ENCODE measurements at regions not wholly inside any gene's neighbourhood (a gene's known extent, or its start where the extent isn't known, plus 50 kb on each side); places are given as distances from the start of the nearest gene placed in this dataset.
"Not testable (repeated sequence)": the region's sequence is repeated elsewhere in the genome, so short reads cannot be mapped to it uniquely, and the experiment has no call there.

DNA sequence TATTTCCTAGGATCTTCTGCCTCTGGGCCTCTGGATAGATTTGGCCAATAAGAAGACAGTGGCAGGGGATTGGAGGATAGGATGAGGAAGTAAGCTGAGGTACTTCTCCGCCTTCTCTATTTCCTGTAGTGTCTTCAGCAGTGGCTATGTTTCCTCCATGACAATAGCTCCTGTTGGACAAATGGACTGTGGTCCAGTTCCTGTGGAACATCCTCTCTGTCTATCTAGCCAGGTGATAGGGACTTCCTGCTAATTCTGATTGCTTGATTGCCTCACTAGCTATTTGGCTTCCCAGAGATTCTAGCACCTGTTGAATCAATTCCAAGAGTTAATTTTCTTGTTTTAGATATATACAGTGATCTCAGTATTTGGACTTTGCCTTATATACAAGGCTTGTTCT is 456.2 kb upstream of the NECTIN3 start:
- DNase-seq (ENCODE audit: low spot score) = no peak

DNA sequence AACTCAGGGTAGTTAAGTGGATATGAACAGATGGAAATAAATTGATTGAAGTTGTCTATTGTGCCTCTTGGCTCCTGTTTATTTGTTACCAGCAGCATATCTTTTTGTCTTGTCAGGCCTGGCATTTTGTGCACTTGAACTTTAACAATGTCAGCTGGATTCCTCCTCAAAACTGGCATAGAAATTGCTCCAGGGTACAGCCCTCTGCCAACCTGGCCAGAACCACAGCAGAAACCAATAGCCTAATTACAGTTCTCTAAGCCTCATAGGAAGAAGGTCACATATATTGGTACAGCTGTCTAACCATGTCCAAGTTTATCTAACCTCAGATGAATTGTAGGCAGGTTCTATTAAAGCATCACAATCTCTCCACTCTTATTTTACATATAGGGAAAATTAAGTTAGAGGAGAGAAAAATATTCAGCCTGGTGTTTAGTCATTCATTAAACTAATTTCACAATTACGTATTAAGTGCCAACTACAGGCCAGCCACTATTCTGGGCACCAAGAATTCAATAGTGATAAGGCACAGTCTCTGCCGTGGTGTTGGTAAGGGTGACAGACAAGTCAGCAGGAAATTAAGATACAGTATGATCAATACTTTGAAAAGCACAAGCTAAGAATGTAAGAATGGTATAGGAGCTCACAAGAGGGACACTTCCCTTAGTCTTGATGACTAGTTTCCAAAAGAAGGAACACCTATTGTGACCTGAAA is 452.9 kb upstream of the NECTIN3 start:
- no peak for DNase-seq (ENCODE audit: low spot score)

DNA sequence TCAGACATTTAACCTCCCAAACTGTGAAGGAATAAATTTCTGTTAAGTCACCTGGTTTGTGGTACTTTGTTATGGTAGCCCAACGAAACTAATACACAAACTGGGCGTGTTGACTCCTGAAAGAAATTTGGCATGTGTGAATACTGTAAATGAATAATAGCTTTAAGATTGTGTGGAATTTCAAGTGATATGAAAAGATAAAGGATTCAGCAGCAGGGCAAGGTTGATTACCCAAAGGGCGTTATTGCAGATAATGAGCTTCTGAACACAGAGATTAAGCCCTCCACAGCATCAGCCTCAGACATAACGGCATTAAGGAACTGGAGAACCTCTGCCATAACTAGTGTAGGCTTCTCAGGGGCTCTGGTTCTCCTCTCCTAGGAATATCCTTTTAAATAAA is 451.5 kb upstream of the NECTIN3 start:
- no peak for DNase-seq (ENCODE audit: low spot score)

DNA sequence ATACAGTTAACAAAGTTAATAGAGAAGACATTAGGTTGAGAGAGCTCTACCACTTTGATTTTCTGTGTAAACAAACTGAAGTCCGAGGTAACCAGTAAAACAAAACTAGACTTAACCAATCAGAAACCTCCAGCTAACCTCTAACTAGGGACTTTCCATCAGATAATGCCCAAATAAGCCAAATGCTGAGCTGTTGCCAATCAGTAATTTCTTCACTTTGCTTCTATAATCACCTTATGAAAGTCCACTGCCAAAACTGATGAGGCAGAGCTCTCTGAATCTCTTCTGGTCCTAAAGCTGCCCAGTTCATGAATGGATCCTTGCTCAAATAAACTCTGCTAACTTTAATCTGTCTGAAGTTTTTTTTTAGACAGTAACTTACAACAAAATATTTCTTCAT is 448.0 kb upstream of the NECTIN3 start:
- DNase-seq (ENCODE audit: low spot score) = no peak

DNA sequence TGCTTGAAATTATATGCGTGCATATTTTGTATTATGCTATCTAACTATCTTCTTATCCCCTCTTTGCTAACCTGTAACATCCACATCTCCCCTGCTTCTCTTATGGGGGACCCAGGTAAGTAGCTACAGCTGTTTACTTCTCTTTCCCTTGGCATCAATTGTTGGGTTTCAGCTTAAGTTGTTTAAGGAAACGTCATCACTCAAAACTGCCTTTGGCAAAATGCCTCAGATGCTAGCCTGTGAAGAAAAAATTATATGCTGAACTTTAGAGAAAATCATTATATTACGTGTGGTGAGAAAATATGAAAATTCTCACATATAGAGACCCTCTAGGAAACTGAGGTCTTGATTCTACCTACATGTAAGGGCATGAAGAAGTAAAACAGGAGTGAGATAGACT is 447.0 kb upstream of the NECTIN3 start:
- no peak for DNase-seq (ENCODE audit: low spot score)

DNA sequence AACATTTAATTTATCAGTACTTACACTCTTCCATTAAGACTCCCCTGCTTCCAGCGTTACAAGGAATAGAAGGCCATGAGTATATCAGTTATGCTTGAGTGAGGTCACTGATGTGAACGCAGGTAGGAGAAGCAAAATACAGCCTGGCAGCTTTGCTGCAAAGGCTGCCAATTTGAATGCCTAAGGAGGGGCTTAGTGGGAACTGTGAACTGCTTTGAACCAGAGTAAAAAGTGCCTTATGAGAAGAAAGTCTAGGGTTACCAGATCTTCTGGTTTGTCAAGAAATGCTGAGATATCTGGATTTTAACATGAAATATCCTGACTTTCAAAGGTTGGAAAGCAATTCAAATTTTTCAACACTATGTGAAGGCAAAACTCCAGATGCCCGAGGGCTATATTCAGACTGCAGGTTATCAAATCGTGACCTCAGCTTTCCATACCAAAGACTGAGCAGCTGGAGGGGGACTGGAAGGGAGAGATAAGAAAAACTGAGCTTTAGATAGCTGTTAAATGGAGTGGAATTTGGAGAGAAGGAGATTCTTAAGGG is 446.3 kb upstream of the NECTIN3 start:
- DNase-seq (ENCODE audit: low spot score) = no peak

DNA sequence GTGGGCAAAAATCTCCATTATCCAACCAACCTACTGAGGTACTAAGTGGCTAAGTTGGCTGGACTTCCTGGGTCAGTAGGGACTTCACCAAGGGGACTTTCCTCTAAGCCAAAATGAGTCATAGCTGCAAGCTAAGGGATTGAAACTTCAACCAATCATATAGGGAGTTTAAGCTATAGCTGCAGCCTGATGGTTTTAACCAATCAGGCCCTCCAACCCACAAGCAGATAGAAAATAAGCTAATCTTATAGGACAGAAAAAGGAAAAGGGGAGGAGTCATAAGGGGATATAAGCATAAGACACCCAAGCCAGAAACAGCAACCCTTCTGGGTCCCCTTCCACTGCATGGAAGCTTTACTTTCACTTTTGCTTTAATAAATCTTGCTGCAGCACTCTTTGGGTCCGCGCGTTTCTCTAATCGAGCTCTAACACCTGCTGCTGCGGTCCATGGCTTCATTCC is 444.9 kb upstream of the NECTIN3 start:
- DNase-seq (ENCODE audit: low spot score) = not testable (repeated sequence)

DNA sequence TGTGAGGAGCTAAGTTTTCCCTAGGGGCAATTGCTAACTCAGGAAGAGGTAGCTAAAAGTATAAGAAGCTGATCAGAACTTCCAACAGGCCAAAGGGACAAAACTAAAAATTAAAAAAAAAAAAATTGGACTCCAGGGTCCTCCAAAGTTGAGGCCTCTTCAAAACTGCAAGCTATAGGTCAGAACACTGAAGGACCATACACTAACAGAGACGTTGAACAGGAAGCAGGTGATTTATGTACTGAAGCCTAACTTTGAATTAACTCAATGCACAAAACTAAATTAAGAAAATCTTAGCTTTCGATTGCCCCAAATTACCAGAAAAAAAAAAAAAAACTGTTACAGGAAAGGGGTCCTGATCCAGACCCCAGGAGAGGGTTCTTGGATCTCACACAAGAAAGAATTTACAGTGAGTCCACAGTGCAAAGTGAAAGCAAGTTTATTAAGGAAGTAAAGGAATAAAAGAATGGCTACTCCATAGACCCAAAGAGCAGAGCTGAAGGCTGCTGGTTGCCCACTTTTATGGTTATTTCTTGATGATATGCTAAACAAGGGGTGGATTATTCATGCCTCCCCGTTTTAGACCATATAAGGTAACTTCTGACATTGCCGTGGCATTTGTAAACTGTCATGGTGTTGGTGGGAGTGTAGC is 442.8 kb upstream of the NECTIN3 start:
- DNase-seq (ENCODE audit: low spot score) = no peak

DNA sequence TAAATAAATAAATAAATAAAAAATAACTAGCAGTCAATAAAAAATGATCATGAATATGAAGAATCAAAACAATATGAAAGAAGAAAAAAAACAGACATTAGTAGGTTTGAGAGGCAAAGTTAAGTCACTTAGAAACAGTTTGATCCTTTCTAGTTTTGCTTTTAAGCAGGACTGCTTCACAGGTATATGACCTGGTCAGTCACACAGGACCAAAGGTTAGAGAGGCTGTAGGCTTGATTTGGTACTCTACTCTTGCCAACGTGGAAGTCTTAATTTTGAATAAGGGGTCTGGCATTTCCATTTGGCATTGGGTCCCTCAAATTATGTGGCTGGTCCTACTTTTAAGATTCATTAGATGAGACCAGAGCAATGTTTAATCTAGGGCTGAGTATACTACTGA is 441.7 kb upstream of the NECTIN3 start:
- DNase-seq (ENCODE audit: low spot score) = no peak

DNA sequence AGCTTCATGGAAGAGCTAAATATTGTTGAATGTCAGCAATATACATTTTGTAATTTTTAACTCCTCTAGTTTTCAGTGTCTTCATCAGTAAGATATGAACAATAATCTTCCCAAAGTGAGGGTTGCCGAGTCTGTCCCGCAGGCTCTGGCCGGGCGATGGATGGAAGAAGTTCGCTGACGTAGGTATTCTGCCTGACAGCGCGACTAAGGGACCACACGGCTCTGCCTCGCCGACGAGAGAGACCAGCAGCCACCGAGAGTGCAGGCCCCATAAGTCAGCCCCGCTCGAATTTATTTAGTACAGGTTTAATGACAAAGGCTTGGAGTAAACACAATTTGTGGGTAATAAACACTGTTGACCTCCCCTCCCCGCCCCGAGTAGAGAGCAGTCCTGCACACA is 427.4 kb upstream of the NECTIN3 start:
- no peak for DNase-seq (ENCODE audit: low spot score)

DNA sequence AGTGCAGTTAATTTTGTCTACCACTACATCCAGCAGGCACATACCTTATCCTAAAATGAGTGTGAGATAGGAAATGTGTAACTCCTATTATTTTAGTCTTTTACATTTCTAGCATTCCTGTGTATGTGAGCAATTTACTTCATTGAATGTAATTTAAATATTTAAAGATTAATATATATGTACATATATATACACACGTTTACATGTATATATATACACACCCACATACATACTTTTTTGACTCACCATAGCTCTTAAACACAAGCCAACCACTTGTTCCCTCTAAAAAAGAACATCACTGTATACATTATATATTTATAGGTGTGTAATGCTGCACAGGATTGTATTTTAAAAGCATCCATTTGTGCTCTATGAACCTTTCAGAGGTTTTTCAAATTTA is 425.6 kb upstream of the NECTIN3 start:
- no peak for DNase-seq (ENCODE audit: low spot score)

DNA sequence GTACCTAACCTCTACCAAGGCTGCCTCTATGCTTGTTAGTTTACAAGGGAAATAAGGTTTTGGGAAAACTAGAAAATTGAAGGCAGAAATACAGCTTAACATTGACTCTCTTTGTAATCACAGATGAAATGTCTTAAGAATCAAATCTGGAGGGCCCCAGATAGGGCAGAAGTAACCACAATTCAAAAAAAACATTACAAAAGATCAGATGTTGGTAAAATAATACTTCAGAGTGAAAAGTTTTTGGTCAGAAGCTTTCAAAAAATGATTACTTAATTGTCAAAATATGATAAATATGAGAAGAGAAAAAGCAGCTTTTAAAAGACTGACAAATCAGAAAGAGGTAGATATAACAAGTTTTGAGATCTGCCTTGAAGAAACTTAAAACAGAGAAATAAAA is 425.1 kb upstream of the NECTIN3 start:
- no peak for DNase-seq (ENCODE audit: low spot score)

DNA sequence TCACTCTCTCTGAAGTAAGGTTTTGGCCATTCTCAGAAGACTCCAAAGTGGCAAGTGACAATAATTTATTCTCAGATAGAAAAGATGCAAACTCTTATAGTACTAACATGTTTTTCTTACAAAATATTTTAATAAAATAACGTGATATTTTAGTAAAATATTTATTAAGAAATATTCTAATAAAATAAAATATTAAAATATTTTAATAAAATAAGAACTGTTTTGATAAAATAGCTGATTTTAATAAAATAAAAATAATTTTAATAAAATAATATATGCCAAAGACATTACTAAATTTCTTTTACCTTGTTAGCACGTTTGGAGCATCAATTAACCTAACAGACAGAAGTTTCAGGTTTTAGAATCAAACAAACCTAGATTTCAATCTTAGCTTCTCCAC is 424.0 kb upstream of the NECTIN3 start:
- DNase-seq (ENCODE audit: low spot score) = no peak

DNA sequence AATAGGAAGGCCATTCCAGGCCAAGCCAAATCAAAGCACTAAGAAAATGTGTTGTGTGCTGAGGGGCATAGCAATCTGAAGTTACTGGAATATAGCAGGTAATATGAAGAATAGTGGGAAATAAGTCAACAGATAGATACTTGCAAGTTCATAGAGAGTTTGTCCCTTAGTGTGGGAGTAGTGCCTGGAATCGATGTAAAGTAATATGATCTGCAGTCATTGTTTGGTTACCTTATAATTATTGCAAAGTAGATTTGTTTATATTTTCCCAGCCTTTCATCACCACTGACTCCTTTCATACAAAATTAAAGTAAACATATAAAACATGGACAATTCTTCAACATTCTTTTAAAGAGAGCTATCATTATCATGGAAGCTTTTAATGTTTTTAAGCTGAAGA is 420.9 kb upstream of the NECTIN3 start:
- DNase-seq (ENCODE audit: low spot score) = no peak

DNA sequence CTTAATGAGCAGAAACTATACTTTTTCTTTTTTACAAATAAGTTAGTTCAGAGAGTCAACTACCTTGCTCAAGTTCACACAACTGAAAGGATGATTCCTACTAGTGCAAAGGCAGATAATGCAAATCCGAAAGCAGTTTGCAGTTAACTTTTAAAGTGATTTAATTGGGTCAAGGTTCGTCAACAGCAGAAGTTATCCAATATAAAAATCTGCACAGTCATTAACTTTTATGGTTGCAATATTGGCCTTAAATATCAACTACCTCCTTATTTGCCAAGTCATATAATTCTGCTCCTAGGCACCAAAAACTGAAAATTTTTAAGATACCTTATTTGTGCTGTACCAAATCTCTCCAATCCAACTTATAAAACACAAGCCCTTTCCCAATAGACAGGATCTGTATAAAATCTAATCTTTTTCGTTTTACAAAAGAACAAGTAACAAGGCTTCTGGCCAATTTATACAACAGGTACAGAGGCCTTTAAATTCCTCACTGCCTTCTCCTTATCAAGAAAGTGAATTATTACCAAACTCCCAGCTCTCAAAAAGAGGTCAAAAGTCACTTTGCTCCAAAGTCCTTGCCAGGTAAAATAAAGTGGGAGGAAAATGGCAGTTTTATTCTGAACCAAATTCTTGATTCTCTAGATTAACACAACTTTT is 416.6 kb upstream of the NECTIN3 start:
- DNase-seq (ENCODE audit: low spot score) = no peak

DNA sequence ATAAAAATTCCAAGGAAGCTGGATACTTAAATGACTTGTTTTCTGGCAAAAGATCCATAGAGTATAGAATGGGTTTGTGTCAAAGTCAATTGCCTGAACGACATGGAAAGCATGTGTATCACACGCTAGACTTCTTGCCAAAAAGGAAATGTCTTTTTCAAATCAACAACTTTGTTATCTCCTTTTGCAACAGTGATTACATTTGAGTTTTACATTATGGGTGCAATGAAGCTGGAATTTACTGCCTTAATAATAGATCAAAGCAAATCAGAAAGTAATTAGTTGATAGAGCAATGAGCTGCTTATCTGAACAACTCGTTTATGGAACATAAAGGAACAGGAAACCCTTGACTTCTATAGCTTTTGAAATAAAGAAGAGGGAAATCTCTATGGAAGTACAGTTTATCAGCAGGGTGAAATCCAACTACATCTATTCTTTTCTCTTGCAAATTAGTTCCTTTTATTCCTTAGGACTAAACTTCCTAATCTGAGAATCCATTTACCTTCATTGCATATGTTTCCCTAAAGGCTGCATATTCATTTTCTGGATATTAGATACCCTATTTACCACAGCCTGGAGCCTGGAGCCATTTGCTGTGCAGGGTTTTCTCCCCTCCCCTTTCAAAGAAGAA is 415.1 kb upstream of the NECTIN3 start:
- DNase-seq (ENCODE audit: low spot score) = no peak

DNA sequence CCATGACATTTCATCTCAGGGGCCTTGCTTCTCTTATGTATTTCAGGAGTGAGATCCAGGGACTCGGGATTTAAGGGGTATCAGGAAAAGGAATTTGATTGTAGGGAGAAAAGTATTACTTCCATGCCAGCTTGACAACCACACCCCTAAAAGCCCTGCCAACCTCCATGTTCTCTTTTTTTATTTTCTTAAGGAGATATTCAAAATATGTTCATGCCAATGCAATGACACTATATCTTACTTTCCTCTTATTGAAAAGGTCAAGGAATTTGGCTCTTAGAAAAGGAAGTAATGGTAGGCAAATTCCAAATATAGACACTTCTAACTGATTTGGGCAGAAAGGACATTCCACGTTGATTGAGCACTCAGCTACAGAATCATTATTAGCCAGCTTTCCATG is 407.5 kb upstream of the NECTIN3 start:
- DNase-seq (ENCODE audit: low spot score) = no peak

DNA sequence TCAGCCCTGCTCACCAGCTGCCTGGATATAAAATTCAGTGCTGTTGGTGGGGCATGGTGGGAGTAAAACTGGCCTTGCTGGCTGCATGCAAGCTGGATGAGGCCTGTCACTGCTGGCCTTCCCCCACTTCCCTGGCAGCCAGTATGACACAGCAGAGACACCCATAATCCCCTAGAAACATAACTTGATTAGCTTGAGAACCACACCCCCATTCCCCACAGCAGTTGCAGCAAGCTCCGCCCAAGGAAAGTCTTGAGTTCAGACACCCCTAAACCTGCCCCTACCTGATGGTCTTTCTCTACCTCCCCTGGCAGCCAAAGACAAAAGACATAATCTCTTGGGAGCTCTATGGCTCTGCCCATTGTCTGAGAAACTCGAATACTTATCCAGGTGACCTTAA is 405.1 kb upstream of the NECTIN3 start:
- DNase-seq (ENCODE audit: low spot score) = no peak

DNA sequence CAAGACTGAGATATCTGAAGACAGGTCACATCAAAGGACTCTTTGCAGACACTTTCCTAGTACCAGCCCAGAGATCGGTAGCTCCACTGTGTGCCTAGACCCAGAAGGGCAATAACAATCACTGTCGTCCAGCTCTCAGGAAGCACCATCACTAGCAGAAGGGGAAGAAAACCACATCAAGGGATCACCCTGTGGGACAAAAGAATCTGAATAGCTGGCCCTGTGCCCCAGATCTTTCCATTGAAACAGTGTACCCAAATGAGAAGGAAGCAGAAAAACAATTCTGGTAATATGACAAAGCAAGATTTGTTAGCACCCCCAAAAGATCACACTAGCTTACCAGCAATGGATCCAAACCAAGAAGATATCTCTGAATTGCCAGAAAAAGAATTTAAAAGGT is 404.4 kb upstream of the NECTIN3 start:
- DNase-seq (ENCODE audit: low spot score) = no peak

DNA sequence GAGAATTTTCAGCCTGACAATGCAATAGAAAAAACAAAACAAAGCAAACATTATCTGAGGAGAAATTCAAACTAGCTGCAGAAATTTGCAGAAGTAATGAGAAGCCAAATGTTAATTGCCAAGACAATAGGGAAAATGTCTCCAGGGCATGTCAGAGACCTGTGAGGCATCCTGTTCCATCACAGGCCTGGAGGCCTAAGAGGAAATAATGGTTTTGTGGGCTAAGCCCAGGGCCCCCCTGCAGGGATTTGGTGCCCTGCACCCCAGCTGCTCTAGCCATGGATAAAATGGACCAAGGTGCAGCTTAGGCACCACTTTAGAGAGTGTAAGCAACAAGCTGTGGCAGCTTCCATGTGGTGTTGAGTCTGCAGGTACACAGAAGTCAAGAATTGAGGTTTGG is 401.2 kb upstream of the NECTIN3 start:
- DNase-seq (ENCODE audit: low spot score) = no peak

DNA sequence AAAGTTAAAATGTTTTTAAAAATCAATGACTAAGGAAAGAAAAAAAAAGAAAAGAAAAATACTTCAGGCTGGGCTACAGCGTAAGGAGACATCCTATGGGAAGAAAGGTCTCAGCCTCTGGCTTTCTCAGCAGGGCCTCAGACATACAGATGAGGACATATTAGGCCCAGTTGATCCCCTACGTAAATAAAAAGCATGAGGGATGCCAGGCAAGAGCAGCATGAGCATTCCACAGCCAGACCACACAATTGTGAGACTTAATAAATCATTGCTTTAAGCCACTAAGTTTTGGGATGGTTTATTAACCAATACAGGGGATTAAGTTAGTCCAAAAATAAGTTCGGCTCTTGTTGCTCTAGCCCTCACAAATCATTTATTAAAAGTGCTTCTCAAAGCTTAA is 394.1 kb upstream of the NECTIN3 start:
- DNase-seq (ENCODE audit: low spot score) = no peak

DNA sequence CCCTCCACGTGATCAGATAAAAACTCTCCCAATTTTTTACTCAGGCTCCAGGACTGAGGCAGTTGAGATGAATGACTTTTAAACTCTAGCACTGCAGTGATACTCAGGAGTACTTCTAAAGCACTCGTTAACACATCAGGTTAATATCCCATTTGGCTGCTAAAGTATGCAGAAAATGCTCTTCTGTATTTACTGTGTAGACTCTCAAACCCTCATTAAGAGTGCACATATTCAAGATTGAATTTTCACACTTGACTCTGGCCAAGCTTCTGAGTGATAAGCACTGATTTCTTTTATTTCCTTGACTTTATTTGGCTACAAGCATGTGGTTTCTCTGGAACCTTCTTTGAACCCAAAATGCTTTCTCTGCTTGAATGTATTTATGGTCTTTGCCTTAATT is 392.3 kb upstream of the NECTIN3 start:
- no peak for DNase-seq (ENCODE audit: low spot score)

DNA sequence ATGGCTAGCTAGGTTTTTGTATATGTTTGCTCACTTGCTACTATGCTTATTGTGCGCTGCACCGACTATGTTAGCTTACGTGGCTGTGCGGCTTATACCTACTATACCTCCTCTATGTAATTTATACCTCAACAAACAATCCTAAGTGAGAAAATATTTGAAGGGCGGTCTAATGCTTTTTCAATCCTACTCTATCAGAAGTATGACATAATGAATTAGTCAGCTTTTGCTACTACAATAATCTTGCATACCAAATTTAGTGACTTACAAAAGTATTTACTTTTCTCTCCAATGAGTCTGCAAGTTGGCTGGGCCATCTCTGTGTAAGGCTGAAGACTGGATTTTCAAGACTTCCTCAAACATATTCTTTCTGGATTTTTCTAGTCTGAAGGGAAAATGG is 391.2 kb upstream of the NECTIN3 start:
- no peak for DNase-seq (ENCODE audit: low spot score)

All from AG08395 (cell line).